HG02938 (cell line): ENCODE measurements at regions not wholly inside any gene's neighbourhood (a gene's known extent, or its start where the extent isn't known, plus 50 kb on each side); places are given as distances from the start of the nearest gene placed in this dataset.

ENCODE experiments used
- ATAC-seq: cut with Tn5 transposase; IDR thresholded peaks from one replicate; pipeline ENCODE4 v1.9.1; 2021; ENCODE audit warnings: mild to moderate bottlenecking, moderate library complexity; ENCODE audit not compliant: unreplicated experiment

DNA sequence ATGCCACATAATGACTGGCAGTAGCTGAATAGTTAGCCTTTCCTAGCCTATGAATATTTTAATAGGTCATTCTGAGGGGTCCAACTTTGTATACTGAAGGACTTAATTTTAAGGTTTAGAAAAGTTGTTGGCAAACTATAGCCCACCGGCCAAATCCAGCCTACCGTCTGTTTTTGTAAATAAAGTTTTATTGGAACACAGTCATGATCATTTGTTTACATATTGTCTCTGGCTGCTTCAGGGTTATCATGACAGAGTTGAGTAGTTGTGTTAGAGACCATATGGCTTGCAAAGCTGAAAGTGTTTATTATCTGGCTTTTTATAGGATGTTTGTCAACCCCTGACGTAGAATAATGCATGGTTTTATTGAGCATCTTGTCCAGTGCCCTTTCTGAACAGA lies 73.4 kb downstream of the NTMT2 start:
- ATAC-seq = no peak

DNA sequence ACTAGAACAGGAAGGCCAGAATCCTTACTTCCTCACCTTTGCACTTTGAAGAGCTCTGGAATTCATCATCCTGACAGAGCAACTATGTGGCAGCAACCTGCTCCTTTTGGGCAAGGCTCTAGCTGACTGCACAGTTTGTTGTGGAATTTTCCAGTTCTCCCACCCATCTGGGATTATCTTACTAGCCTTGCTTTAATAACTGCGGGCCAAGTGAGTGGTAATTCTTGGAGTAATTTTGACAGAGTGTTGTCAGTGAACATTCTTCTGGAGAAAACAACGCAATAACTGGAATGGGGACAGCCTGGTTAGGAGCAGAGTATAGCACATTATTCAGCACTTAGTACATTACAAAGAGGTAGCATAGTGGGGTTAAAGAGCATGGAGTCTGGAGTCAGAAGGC lies 75.3 kb downstream of the NTMT2 start:
- no peak for ATAC-seq

DNA sequence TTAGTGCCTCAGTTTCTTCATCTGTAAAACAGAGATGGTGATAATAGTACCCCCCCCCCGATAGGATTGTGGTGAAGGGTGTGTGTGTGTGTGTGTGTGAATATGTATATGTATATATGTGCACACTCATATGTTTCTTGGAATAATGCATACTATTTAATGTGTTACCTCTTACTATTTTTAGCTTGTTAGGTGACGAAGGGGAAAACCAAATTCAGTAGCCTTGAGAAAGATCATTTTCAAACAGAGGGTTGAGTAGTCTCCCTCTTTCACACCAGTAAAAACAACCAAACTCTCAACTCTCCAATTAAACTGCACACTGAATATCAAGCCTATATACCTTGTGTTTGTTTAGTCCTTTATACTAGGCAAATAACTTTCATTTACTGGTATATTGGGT lies 75.7 kb downstream of the NTMT2 start:
- no peak for ATAC-seq

DNA sequence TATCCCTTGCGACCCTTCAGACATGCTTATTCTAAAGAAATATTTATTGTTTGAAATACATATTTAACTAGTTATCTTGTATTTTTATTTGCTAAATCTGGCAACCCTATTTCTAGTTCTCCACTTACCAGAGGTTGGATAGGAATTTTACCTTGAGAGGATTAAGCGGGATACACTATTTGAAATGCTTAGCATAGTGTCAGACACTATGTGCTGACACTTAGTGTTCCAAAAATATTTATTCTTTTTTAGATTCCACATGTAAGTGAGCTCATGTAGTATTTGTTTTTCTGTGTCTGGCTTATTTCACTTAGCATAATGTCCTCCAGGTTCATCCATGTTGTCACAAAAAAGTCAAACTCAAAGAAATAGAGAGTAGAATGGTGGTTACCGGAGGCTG lies 78.7 kb downstream of the NTMT2 start:
- no peak for ATAC-seq

DNA sequence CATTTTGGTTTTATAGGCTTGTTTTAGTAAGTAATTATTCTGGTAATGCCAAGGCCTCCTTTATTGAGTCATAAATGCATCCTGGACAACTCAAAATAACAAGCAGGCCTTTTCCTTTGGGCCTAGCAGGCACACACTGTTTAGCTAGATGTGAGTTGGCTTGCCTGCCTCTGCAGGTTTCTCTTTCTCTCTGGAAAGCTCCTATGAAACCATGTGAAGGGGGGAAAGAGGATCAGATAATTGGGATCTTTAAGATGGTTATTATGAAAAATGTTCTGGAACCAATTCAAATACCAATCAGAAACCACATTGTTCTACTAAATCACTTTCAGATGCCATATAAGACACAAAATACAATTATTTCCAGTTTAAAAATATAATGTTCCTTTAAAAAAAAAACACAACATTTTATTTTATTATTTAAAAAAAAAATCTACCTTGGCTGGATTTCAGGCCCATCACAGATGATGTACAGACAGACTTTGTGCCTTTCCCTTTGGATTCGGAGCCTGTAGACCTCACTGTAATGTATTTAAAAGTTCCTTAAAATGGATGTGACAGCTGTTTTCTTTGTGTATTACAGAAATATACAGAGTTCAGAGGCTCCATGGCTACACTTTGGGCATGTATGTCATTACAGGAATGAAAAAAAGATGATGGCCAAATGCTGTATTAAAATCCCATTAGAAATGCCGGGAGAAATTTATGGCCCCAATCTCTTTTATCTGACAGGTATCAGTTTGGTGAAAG lies 80.2 kb downstream of the NTMT2 start:
- no peak for ATAC-seq

DNA sequence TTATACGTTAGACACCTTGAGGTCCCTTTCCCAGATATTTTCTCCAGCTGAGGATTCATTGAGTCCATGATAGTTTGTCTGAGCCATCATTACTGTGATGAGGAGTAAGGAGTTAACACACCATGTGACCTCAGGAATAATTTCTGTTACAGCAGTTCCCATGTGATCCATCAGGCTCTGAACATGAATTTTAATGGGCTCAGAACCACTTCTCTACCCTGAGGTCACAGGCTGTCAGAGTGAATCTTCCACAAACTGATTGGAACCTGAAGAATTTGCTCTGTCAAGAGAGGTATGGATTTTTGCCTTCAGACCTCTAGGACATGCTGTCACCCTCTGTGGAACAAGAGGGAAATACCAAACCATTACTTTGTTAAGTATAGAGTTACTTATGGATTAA lies 81.0 kb downstream of the NTMT2 start:
- ATAC-seq = no peak

DNA sequence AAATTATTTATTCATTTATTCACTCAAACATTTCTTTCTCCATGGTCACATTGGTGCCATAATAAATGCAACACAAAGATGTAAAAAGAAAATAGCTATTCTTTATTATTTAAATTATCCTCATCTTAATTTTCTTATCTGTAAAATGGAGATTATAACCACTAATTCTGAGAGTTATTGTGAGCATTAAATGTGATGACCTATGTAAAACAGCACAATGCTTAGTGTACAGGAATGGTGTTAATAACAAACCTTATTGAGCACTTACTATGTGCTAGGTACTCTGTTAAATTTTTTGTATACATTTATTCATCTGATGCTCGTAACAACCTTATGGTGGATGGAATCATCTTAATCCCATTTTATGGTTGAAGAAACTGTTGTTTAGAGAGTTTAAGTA lies 84.6 kb downstream of the NTMT2 start:
- no peak for ATAC-seq

DNA sequence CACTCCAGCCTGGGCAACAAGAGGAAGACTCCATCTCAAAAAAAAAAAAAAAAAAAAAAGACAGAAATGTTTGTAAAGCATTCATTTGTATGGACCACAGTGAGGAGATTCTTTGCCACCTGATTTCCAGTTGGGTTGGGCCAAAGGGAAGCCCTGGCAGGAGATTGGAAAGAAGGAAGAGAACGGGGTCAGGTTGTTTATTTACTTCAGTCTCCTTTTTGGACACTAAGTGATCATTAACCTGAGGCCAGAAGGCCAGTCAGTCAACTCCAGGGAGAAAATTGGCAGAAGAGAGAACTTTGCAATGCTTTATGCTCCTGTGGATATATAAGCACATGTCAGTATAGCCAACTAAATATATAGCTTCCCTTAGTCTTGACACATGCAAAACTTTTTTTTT lies 85.9 kb downstream of the NTMT2 start:
- ATAC-seq = no peak

DNA sequence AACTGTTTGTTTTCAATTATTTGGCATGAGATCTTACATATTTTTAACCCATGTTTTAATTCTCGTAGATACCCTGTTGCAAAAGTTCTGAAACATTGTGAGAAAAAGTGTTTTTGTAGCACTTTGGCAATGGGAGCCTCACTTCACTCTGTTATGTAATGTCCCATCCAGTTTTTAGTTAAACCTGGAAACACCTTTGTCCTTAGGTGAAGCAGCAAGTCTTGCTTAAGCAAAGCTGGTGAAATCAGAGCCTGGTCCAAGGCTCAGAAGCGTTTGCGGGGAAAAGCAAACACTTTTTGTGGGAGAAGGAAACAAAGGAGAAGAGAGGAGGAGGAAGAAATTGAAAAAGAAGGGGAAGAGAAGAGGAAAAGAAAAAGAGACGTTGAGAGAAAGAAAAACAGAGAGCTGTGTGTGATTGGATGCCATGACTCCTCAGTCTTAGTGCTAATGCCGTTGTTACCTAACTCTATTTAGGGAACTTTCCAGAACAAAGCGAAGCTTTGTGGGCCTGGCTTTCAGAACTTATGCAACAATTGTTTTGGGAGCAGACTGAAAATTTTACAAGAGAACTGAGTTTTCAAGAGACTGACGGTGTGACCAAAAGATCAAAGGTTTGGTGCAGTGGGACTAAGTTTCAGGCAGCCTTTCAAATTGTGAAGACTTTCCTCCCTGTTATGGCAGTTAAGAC lies 93.1 kb downstream of the NTMT2 start:
- no peak for ATAC-seq

DNA sequence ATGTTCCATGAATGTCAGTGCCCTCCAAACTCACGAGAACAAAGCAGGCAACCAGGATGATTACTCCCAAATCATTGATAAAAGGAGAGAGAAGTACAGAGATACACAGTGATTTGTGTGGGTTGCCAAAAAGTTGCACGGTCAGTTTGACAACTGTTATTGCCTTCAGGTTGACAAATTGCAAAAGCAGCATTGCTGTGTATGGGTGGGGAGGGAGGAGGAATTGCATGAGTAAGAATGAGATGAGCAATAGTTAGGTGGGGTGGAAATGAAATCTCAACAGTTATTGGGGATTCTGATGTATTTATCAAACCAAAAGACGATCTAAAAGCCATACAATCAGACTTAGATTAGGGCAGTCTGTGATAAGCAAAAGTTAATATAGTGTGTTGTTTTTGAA lies 93.7 kb downstream of the NTMT2 start:
- no peak for ATAC-seq

DNA sequence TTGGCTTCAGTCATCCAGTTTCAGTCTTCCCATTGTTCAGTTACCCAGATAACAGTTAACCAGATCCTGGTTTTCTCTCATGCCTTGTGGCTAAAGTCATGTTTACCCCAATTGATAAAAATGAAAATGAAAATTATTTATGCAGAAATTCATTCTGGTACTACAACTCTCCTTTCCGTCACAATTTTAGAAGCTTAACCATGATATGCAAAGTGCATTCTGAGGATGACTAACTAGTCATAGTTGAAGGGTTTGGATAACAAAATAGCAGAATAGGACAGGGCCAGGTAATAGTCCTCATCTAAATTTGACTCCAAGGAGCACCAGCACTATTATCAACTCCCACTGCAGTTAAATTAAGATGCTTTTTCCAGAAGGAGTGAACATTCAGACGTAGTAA lies 94.7 kb downstream of the NTMT2 start:
- peak; percentile 100 for ATAC-seq

DNA sequence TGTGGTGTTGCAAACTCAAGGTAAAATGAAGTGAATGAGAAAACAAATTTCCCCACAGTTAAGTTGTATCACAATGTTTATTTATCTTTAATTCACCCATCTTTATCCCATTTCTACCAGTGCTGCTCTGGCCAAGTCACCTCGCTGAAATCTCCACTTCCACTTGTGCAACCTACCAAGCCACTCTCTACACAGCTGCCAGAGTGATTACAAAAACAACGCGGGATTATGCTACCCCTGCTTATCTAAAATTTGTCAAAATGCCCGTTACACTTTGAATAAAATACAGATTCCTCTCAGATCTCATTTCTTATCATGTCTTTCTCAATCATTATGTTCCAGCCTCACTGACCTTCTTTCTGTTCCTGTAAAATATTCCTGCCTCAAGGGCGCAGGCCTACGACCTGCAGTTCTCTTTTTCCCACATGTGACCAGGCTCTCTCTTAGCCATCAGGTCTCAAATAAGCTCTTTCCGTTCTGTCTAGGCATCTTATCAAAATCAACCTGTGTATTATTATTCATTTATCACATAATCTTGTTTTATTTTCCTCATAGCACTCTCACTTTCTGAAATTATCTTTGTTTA lies 95.6 kb downstream of the NTMT2 start:
- no peak for ATAC-seq

DNA sequence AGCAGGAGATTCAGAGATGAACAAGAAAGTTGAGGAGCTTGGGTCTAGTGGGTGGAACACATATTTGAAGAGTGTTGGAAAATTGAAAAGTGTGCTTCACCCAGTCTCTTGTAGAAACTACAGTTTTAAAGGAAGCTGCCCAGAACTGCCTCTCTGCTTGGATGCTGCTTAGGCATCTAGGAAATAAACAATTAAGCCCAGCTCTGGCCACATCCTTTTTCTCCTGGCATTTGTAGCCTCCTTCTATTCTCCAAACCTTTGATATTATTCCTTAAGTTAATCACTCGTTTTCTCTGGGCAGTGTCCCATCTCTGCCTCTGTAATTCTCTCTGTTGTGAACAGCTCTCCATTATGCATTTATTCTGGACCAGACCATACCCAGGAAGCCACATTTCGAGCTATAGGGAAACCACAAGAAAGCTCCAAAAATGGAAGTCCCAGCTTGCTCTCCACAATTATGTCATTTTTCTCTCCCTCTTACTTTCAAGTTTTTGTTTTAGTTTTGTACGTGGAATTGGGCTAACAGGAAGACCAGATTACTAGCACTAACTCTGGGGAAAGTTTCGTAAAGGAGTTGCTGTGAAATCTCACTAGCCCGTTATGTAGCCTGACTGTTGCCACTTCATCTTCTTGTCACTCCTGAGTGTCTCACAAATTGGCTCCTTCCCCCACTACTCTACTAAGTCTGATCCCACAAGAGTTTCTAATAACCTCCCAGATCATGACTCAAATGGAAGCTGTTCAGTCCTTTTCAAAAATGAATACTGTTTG lies 102.2 kb downstream of the NTMT2 start:
- ATAC-seq = peak; percentile 61

DNA sequence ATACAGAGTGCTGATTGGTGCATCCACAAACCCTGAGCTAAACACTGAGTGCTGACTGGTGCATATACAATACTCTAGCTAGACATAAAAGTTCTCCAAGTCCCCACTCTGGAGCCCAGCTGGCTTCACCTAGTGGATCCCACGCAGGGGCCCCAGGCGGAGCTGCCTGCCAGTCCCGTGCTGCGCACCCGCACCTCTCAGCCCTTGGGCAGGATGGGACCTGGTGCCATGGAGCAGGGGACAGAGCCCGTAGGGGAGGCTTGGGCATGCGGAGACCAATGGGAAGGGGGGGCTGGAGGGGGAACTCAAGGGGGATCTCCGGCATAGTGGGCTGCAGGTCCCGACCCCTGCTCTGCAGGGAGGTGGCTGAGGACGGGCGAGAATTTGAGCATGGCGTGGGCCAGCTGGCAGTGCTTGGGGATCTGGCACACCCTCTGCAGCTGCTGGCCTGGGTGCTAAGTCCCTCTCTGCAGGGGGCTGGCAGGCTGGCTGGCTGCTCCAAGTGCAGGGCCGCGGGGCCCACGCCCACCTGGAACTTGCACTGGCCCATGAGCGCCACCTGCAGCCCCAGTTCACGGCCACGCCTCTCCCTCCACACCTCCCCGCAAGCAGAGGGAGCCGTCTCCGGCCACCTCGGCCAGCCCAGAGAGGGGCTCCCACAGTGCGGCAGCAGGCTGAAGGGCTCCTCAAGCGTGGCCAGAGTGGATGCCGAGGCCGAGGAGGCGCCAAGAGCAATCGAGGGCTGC lies 104.9 kb downstream of the NTMT2 start:
- ATAC-seq = no peak

DNA sequence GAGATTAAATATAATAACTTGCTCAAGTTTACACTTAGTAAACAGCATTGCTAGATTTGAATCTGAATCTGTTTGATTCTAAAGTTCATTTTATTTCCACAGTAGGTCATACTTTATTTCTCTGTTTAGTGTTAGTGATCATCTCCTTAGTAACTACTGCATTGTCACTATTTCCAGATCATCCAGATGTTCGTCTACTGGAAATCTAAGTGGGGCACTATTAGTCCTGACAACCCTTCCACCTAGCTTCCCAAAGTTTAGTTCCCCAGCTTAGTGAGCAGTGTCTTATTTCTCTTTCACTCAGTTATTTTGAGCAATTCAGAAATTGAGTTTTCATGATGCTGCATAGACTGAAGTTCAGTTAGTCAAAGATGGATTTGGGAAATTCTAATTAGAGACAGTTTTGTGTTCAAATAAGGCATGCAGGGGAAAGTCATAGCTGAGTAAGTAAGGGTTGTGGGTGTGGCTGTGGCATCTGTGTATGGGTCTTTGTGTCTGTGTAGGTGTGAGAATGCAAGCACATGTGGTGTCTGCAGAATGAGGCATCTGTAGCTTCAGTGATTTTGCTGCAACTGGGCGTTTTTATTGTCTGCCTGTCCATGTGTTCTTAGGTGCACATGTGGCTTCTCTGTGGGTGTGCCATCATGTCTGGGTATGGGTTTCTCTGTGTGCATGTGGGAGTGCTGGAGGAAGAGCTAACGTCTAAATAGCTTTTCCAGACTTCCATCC lies 107.3 kb downstream of the NTMT2 start:
- ATAC-seq = no peak

DNA sequence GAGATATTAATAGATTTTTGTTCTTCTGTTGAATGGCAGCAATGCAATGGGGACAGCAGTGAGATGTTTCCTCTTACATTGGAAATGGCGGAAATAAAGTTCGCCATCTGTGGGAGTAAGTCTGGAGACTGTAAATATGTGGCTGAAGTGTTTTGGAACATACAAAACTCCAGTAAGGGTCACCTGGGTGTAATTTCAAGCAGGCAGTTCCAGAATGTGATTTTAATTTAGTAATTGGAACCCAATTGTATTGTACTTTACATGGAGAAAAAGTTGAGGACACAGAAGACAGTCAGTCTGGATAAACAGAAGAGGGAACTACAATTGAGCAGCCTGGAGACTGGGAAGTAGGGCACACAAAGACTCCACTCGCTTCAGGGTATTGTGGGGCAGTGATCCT lies 108.6 kb downstream of the NTMT2 start:
- ATAC-seq = no peak

DNA sequence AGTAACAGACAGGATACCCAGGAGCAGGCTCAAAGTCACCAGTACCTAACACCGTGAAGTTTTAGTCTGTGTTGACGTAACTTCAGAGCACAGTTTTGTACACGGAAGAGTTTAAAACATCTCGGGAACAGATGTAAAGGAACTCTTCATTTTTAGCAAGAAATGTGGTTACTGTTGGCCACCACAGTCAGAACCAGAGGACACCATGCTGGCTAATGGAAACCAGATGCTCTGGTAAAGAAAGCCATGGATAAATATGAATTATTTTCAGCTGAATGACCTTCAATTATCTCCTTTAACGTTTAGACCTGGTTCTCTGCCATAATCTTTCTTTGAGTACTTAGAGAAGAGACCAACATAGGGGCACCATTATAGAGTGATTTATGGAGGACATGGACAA lies 115.9 kb downstream of the NTMT2 start:
- ATAC-seq = no peak

DNA sequence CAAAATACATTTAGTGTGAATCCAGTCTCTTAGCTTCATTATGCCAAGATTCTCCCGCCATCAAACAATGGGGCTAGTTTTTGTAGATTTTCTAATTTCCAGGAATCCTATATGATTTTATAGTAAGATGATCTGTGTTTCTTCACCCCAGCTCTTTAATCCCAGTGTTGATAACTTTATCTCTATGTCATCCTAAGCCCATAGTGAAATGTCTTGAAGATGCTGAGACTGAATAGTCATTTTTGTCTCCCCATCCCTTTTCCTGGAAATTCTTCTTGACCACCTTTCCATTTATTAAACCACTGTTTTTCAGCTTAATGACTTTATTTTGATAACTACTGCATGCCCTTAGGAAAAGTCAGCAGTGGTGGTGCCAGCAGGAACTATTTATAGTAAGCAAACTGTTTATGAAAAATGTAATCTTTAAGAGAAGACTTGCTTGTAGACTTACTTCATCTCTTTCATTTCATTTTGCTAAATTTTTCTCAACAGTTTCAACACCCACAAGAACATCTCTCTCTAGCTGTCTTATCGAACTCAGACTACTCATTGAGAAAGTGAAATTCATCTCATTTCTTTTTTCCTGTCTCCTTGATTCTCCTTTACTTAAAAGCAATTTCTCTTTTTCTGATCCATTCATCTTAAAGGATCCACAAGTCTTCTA lies 116.6 kb downstream of the NTMT2 start:
- ATAC-seq = no peak

DNA sequence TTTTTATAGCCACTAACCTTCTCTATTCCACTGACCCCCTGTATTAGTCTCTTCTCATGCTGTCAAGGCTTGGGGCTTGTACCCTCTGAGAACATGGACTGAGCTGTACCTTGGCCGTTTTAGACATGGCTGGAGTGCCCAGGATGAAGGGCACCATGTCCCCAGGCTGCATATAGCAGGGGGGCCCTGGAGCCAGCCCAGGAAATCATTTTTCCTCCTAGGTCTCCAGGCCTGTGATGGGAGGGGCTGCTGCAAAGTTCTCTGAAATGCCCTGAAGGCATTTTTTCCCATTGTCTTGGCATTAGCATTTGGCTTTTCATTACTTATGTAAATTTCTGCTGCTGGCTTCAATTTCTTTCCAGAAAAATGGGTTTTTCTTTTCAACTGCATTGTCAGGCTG lies 119.5 kb downstream of the NTMT2 start:
- no peak for ATAC-seq

DNA sequence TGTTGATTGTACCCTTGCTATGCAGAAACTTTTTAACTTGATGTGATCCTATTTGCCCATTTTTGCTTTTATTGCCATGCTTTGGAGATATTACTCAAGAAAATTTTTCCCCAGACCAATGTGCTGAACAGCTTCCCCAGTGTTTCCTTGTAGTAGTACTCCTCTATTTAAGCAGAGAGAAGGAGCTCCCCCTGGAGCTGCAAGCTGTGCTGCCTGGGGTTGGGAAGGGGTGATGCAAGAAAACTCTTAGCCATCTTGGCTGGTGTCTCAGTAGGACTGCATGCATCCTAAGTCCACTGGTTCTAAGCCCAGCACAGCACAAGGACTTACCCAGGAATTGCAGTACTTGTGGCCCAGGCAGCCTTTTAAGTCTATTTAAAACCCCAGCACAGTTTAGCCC lies 121.6 kb downstream of the NTMT2 start:
- no peak for ATAC-seq
